GM18951 (cell line): ENCODE measurements at regions not wholly inside any gene's neighbourhood (a gene's known extent, or its start where the extent isn't known, plus 50 kb on each side); places are given as distances from the start of the nearest gene placed in this dataset.
"Not testable (repeated sequence)": the region's sequence is repeated elsewhere in the genome, so short reads cannot be mapped to it uniquely, and the experiment has no call there.

Experiments
- POLR2A ChIP-seq: IDR thresholded peaks from 4 replicates; pipeline ENCODE4 v1.6.1; 2011; ENCODE audit warnings: mild to moderate bottlenecking; ENCODE audit not compliant: insufficient read length, insufficient read depth; ENCODE audit errors: extremely low read depth
- in situ Hi-C: fragments of 300-500 bp; cut with MboI; formaldehyde crosslinking; loops from one replicate; pipeline ENCODE4 v1.12.0; 2022; ENCODE audit warnings: low sequenced_read_pairs, mixed read lengths, inconsistent platforms; ENCODE audit not compliant: unreplicated experiment

- no peak for TF ChIP-seq POLR2A
These were observed 308.5 kb downstream of the LTN1 start for GRCh38 chr21:28683982-28684752.

GRCh38 chr21:28682884-28683283 lies 309.8 kb downstream of the LTN1 start:
- in situ Hi-C loops = not testable (repeated sequence)

More at GRCh38 chr21:28683982-28684752, 308.5 kb downstream of the LTN1 start:
- in situ Hi-C loops = no loop called here

GRCh38 chr21:28677096-28677495 lies 315.6 kb downstream of the LTN1 start:
- in situ Hi-C loops = not testable (repeated sequence)

DNA sequence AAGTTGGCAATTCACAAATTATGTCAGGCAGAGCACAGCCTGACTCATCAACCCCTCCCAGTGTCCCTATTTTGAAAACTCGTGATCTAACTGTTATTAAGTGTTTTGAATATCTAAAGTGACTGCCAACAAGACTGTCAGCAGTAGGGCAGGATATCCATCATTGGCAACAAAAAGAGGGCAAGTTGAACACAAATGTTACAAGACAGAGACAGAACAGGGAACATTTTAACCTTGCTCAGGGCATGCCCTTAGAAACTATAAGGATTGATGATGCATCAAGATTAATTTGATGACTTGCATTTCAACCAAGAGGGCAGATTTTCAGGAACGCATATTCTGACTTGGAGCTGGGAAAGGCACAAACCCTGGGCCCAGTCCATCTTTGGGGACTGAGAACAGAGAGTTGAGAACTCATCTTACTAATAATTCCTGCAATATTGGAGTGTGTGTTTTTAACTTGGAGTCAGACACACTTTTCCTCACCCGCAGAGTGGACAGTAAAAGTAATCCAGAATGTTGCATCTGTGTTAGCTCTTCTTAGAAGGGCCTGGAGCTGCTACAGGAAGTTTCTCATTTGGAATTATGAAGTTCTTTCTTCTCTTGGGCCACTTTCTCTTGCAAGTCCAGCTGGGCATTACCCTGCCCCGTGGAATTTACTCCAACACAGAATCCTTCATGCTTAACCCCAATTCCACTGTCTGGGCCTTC lies 317.2 kb downstream of the LTN1 start:
- in situ Hi-C loops = no loop called here

DNA sequence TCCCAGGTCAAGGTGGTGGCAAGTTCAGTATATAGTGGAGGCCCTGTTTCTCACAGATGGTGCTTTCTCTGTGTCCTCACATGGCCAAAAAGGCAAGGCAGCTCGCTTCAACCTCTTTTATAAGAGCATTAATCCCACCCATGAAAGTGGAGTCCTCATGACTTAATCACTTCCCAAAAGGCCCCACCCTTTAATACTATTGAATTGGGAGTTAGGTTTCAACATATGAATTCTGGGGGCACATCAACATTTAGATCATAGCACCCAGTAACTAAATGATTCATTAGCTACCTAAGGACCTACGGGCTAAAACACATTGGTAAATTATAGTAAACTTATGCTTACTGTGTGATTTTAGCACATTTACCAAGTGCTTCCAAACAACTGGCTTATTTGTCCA lies 317.9 kb downstream of the LTN1 start:
- no peak for TF ChIP-seq POLR2A
- in situ Hi-C loops = no loop called here

More for the DNA sequence above, 317.2 kb downstream of the LTN1 start:
- TF ChIP-seq POLR2A = no peak

DNA sequence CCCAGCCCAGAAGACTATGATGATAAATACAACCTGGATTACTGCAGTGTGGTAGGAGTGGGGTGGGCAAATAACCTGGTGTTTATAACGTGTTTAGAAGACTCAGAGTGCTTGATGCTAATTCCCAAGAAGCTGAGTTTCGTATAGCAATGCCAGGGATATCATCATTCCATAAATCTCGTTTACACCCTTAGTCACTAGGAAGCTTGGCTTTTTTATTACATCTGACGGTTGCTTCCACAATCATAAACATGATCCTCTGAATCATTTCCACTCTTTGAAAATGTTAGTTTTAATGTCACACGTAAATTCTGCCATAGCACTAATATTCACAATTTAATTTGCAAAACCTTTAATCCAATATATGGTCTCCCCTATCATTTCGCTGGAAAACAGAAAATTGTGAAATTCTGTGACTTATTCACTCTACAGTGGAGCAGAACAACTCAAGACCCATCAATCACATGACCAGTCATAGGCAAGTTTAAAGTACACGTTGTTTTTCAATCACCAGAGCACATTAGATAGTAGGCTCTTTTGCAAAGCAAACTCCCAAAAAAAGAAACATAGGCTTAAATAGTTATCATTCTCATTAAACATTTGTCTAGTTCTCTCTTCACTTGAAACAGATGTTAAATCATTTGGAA lies 321.0 kb downstream of the LTN1 start:
- TF ChIP-seq POLR2A = no peak

GRCh38 chr21:28669971-28670653 lies 322.6 kb downstream of the LTN1 start:
- in situ Hi-C loops = no loop called here
- no peak for TF ChIP-seq POLR2A

More for the DNA sequence above, 321.0 kb downstream of the LTN1 start:
- in situ Hi-C loops = no loop called here

GRCh38 chr21:28669321-28669720 lies 323.4 kb downstream of the LTN1 start:
- in situ Hi-C loops = no loop called here

GRCh38 chr21:28663754-28664153 lies 328.9 kb downstream of the LTN1 start:
- in situ Hi-C loops = no loop called here
- TF ChIP-seq POLR2A = no peak

More at GRCh38 chr21:28669321-28669720, 323.4 kb downstream of the LTN1 start:
- no peak for TF ChIP-seq POLR2A

GRCh38 chr21:28663111-28663693 lies 329.5 kb downstream of the LTN1 start:
- in situ Hi-C loops = no loop called here
- no peak for TF ChIP-seq POLR2A

- in situ Hi-C loops = no loop called here
- TF ChIP-seq POLR2A = no peak
These were observed 335.1 kb downstream of the LTN1 start for GRCh38 chr21:28657566-28657965.

DNA sequence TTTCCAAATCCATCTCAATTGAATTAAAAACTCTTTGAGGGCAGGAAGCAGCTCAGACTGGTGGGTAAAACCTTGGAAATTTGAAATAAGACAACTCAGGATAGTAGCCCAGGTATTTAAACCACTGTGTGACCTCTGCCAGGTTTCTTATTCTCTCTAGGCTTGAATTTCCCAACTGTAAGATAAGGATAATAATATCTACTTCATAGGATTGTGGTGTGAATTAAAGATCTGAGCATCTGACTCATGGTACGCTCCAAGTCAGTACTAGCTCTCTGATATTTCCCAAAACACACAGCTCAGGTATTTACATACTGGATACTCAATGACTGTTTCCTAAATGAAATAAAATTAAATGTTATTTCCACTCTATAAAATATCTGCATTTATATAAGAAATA lies 337.2 kb downstream of the LTN1 start:
- in situ Hi-C loops = no loop called here
- no peak for TF ChIP-seq POLR2A

- TF ChIP-seq POLR2A = no peak
- in situ Hi-C loops = no loop called here
These were observed 338.3 kb downstream of the LTN1 start for GRCh38 chr21:28654406-28654805.

DNA sequence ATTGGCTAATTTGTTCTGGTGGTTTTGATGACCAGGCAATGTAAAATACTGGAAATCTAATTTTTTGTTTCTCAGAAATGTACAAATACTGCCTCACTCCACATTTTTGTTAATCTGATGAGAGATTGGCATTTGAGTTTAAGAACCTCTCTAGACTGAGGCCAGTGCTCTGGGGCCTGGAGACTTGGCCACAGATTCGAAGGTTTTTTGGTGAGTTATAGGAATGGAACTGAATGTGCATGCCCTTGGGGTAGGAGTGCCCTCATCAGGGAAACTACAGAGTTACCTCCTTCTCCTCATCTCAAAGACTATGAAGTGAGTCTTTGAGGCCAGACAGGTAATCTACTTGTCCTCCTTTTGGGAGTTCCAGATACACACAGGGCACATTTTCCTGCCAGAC lies 347.9 kb downstream of the LTN1 start:
- no peak for TF ChIP-seq POLR2A
- in situ Hi-C loops = no loop called here
